ENCODE measurements at regions not wholly inside any gene's neighbourhood (a gene's known extent, or its start where the extent isn't known, plus 50 kb on each side); places are given as distances from the start of the nearest gene placed in this dataset.

GRCh38 chr1:114289306-114289705, 135.6 kb upstream of the SYT6 start:
- no TSS peak for BruUV-seq (replicated peaks)
- CTCF ChIA-PET: interaction anchor here (0.6 kb wide), 1 partner anchor 752 kb away, joined by 4 read pairs; no protein-coding TSS in a partner anchor

GRCh38 chr1:114286960-114287359, 133.3 kb upstream of the SYT6 start:
- Histone ChIP-seq H3K4me1 (ENCODE audit: insufficient read depth, low read length, poor library complexity, severe bottlenecking) (peaks cover 38% of the 10 kb centered on the region), H3K4me3 (ENCODE audit: low read depth, low read length, poor library complexity, severe bottlenecking) (no peak overlapping the region), H3K9me3 (ENCODE audit: low read depth, low read length, poor library complexity, severe bottlenecking) (no peaks in the 10 kb centered on the region), H3K36me3 (ENCODE audit: insufficient read depth, low read length, poor library complexity, severe bottlenecking) (no peaks in the 10 kb centered on the region), H3K27ac (ENCODE audit: low read depth, low read length, poor library complexity, severe bottlenecking) (no peak overlapping the region), H3K27me3 (replicated peaks; ENCODE audit: insufficient read depth, low read depth, low read length, poor library complexity) (no peaks in the 10 kb centered on the region)
- ChIA-PET CTCF (interaction anchor here (0.5 to 0.8 kb wide), 2 partner anchors 308 to 452 kb away, joined by 3 read pairs; partner anchors contain the start of gene OLFML3), POLR2A (ENCODE audit: low non-redundant PET) (no interaction called here)
- DNase-seq (ENCODE audit: low spot score): no peak
- intact Hi-C loops (cut with micrococcal nuclease; ENCODE audit: unreplicated experiment): loop anchor here (10.0 kb wide), 1 partner anchor 142 kb away; no protein-coding TSS in a partner anchor
- no TSS peak for BruUV-seq (replicated peaks)
- TF ChIP-seq CTCF (conservative IDR thresholded peaks at IDR 0.05; ENCODE audit: low read depth, low read length) (no peak), EZH2 (IDR thresholded peaks at IDR 0.05; ENCODE audit: borderline replicate concordance, low read depth, low read length, poor library complexity, severe bottlenecking) (no peak)

More at GRCh38 chr1:114289306-114289705, 135.6 kb upstream of the SYT6 start:
- intact Hi-C loops (cut with micrococcal nuclease; ENCODE audit: unreplicated experiment): loop anchor here (10.0 kb wide), 1 partner anchor 145 kb away; no protein-coding TSS in a partner anchor
- H3K27ac ChIP-seq (ENCODE audit: low read depth, low read length, poor library complexity, severe bottlenecking): no peak overlapping the region
- H3K4me3 ChIP-seq (ENCODE audit: low read depth, low read length, poor library complexity, severe bottlenecking): no peak overlapping the region
- no peaks in the 10 kb centered on the region for H3K9me3 ChIP-seq (ENCODE audit: low read depth, low read length, poor library complexity, severe bottlenecking)
- TF ChIP-seq EZH2 (IDR thresholded peaks at IDR 0.05; ENCODE audit: borderline replicate concordance, low read depth, low read length, poor library complexity, severe bottlenecking) (no peak), CTCF (conservative IDR thresholded peaks at IDR 0.05; ENCODE audit: low read depth, low read length) (no peak)
- H3K36me3 ChIP-seq (ENCODE audit: insufficient read depth, low read length, poor library complexity, severe bottlenecking): no peaks in the 10 kb centered on the region
- H3K4me1 ChIP-seq (ENCODE audit: insufficient read depth, low read length, poor library complexity, severe bottlenecking): peaks cover 26% of the 10 kb centered on the region
- no peaks in the 10 kb centered on the region for H3K27me3 ChIP-seq (replicated peaks; ENCODE audit: insufficient read depth, low read depth, low read length, poor library complexity)
- POLR2A ChIA-PET (ENCODE audit: low non-redundant PET): no interaction called here
- DNase-seq (ENCODE audit: low spot score): no peak

GRCh38 chr1:114286179-114286578, 132.5 kb upstream of the SYT6 start:
- H3K27ac ChIP-seq (ENCODE audit: low read depth, low read length, poor library complexity, severe bottlenecking): no peak overlapping the region
- POLR2A ChIA-PET (ENCODE audit: low non-redundant PET): no interaction called here
- TF ChIP-seq CTCF (conservative IDR thresholded peaks at IDR 0.05; ENCODE audit: low read depth, low read length) (no peak), EZH2 (IDR thresholded peaks at IDR 0.05; ENCODE audit: borderline replicate concordance, low read depth, low read length, poor library complexity, severe bottlenecking) (no peak)
- peak; percentile 39 for DNase-seq (ENCODE audit: low spot score)
- intact Hi-C loops (cut with micrococcal nuclease; ENCODE audit: unreplicated experiment): loop anchor here (10.0 kb wide), 1 partner anchor 141 kb away; no protein-coding TSS in a partner anchor
- no TSS peak for BruUV-seq (replicated peaks)
- peaks cover 38% of the 10 kb centered on the region for H3K4me1 ChIP-seq (ENCODE audit: insufficient read depth, low read length, poor library complexity, severe bottlenecking)
- H3K4me3 ChIP-seq (ENCODE audit: low read depth, low read length, poor library complexity, severe bottlenecking): no peak overlapping the region
- no peaks in the 10 kb centered on the region for H3K27me3 ChIP-seq (replicated peaks; ENCODE audit: insufficient read depth, low read depth, low read length, poor library complexity)
- CTCF ChIA-PET: interaction anchor here (0.8 kb wide), 1 partner anchor 307 kb away, joined by 3 read pairs; the partner anchor contains the start of gene OLFML3
- no peaks in the 10 kb centered on the region for H3K9me3 ChIP-seq (ENCODE audit: low read depth, low read length, poor library complexity, severe bottlenecking)
- H3K36me3 ChIP-seq (ENCODE audit: insufficient read depth, low read length, poor library complexity, severe bottlenecking): no peaks in the 10 kb centered on the region
